Stimulated activated CD4-positive, alpha-beta T cell treated with anti-CD3 and anti-CD28 coated beads, Interleukin-12 subunit alpha, Interleukin-12 subunit beta, amount 100 ng/mL, for 4 hours (primary cell): ENCODE measurements at regions not wholly inside any gene's neighbourhood (a gene's known extent, or its start where the extent isn't known, plus 50 kb on each side); places are given as distances from the start of the nearest gene placed in this dataset.

ENCODE experiments used
- DNase-seq: peaks from one replicate; pipeline ENCODE4 v3.0.0-alpha.2; 2020

- DNase-seq = no peak
These were observed 112.8 kb upstream of the NABP1 start for GRCh38 chr2:191565120-191565519.

GRCh38 chr2:191565647-191566198 is 112.2 kb upstream of the NABP1 start:
- no peak for DNase-seq

GRCh38 chr2:191566344-191566743 is 111.6 kb upstream of the NABP1 start:
- DNase-seq = peak; percentile 66

GRCh38 chr2:191567206-191567605 is 110.7 kb upstream of the NABP1 start:
- DNase-seq = no peak

GRCh38 chr2:191569025-191569424 is 108.9 kb upstream of the NABP1 start:
- no peak for DNase-seq

- DNase-seq = no peak
These were observed 106.7 kb upstream of the NABP1 start for GRCh38 chr2:191571163-191571769.

GRCh38 chr2:191572319-191572718 is 105.6 kb upstream of the NABP1 start:
- DNase-seq = no peak

GRCh38 chr2:191573216-191573615 is 104.7 kb upstream of the NABP1 start:
- DNase-seq = no peak

- DNase-seq = no peak
These were observed 103.7 kb upstream of the NABP1 start for GRCh38 chr2:191574232-191574631.

GRCh38 chr2:191577605-191578004 is 100.3 kb upstream of the NABP1 start:
- DNase-seq = no peak

GRCh38 chr2:191578031-191578430 is 99.9 kb upstream of the NABP1 start:
- DNase-seq = no peak

GRCh38 chr2:191580581-191580980 is 97.4 kb upstream of the NABP1 start:
- DNase-seq = no peak

- no peak for DNase-seq
These were observed 96.9 kb upstream of the NABP1 start for GRCh38 chr2:191581003-191581402.

- DNase-seq = no peak
These were observed 95.6 kb upstream of the NABP1 start for GRCh38 chr2:191582355-191582754.

- DNase-seq = no peak
These were observed 86.9 kb upstream of the NABP1 start for GRCh38 chr2:191591025-191591424.

- DNase-seq = no peak
These were observed 84.1 kb upstream of the NABP1 start for GRCh38 chr2:191593622-191594385.

GRCh38 chr2:191597186-191597751 is 80.7 kb upstream of the NABP1 start:
- DNase-seq = no peak

- no peak for DNase-seq
These were observed 79.6 kb upstream of the NABP1 start for GRCh38 chr2:191598296-191598695.

GRCh38 chr2:191601060-191601459 is 76.9 kb upstream of the NABP1 start:
- DNase-seq = no peak

- no peak for DNase-seq
These were observed 73.8 kb upstream of the NABP1 start for GRCh38 chr2:191604154-191604553.

GRCh38 chr2:191607096-191607495 is 70.8 kb upstream of the NABP1 start:
- no peak for DNase-seq

GRCh38 chr2:191610756-191611155 is 67.2 kb upstream of the NABP1 start:
- DNase-seq = no peak

GRCh38 chr2:191611614-191612013 is 66.3 kb upstream of the NABP1 start:
- no peak for DNase-seq

- no peak for DNase-seq
These were observed 65.4 kb upstream of the NABP1 start for GRCh38 chr2:191612496-191612895.
